ENCODE measurements at regions not wholly inside any gene's neighbourhood (a gene's known extent, or its start where the extent isn't known, plus 50 kb on each side); places are given as distances from the start of the nearest gene placed in this dataset.

DNA sequence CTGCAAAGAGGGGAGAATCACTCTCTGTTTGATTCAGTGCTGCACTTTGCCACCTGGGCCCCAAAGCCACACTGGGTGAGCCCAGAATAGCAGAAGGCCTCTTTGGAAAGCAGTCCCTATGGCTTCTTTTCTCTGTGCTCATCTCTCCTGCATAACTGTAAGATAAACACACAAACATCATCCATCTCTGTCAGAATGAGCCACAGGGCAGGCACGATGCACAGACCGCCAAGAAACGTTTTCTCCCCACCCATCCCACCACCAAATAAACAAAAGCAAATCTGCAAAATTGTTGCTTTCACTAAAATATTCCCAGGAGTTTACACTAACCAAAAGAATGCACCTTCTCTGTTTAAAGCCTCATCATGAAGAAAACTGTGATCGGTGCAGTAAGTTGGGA lies 196.4 kb upstream of the POU2AF2 start:
- TF ChIP-seq POLR2AphosphoS5 (IDR thresholded peaks at IDR 0.05; ENCODE audit: borderline replicate concordance, low read depth, low read length) (no peak), EZH2 (IDR thresholded peaks at IDR 0.05) (no peak)

Data from SK-N-MC (cell line).